GM10248 (cell line): ENCODE measurements at regions not wholly inside any gene's neighbourhood (a gene's known extent, or its start where the extent isn't known, plus 50 kb on each side); places are given as distances from the start of the nearest gene placed in this dataset.
A peak's percentile ranks its signal among the peaks of the same experiment; 100 is the strongest.

ENCODE experiments used
- CTCF ChIA-PET: fragments of 300-600 bp; sonication (Branson Sonifier 250); formaldehyde crosslinking; extraction: SDS; loops from one replicate; lab custom pipeline; 2021; ENCODE audit warnings: antibody characterized with exemption; lab: Yijun Ruan, JAX
- POLR2A ChIA-PET: fragments of 350-650 bp; sonication (Branson Sonifier 250); formaldehyde crosslinking; extraction: SDS; loops from one replicate; lab custom pipeline; 2020; ENCODE audit warnings: antibody characterized with exemption; lab: Yijun Ruan, JAX
- DNase-seq: peaks from one replicate; pipeline ENCODE4 v3.0.0; 2012; ENCODE audit errors: extremely low spot score
- TF ChIP-seq, protein P1 (sequence below): IDR thresholded peaks from 2 replicates; pipeline ENCODE4 v1.5.1; 2012; ENCODE audit warnings: mild to moderate bottlenecking, low read depth; ENCODE audit errors: extremely low read depth, missing control alignments, control extremely low read depth

DNA sequence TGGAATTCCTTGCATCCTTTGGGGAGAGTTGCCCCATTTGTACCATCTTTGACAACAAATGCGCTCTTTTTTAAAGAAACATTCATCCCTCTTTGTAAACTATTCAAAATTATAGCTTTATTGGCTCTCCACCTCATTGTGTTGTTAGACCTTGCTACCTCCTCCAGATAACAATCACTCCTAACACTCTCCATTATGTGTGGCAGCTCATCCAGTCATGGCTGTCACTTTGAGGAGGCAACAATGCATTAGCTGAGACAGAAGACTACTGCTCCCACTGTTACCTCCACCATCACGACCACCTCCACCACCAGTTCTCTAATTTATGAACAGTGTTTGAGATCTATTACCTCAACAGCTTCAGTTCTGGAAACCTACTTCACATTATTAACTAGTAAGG lies 339.1 kb downstream of the FRK start:
- DNase-seq = no peak
- POLR2A ChIA-PET = no interaction called here
- CTCF ChIA-PET = interaction anchor here (0.9 to 1.0 kb wide), 2 partner anchors 11 to 26 kb away, joined by 3 to 4 read pairs; no protein-coding TSS in a partner anchor
- TF ChIP-seq, protein P1, sequence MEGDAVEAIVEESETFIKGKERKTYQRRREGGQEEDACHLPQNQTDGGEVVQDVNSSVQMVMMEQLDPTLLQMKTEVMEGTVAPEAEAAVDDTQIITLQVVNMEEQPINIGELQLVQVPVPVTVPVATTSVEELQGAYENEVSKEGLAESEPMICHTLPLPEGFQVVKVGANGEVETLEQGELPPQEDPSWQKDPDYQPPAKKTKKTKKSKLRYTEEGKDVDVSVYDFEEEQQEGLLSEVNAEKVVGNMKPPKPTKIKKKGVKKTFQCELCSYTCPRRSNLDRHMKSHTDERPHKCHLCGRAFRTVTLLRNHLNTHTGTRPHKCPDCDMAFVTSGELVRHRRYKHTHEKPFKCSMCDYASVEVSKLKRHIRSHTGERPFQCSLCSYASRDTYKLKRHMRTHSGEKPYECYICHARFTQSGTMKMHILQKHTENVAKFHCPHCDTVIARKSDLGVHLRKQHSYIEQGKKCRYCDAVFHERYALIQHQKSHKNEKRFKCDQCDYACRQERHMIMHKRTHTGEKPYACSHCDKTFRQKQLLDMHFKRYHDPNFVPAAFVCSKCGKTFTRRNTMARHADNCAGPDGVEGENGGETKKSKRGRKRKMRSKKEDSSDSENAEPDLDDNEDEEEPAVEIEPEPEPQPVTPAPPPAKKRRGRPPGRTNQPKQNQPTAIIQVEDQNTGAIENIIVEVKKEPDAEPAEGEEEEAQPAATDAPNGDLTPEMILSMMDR = no peak

DNA sequence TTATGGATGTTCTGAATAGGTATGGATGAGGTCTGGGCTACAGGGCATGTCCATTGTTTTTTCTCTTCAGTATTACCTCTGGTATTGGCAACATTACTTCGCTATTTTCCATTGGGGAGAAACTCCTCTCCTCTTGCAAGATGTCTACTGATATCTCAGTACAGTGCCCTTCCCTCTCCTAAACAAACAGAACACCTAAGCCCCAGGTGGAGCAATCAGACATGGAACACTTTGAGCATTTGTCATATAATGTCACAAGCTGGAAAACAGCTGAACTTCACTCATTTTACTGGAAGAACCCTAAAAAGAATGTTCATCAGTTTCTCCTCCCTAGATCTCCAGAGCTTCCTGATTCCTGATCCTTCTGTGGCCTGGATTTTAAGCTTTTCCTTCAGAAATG lies 339.8 kb downstream of the FRK start:
- DNase-seq = no peak
- TF ChIP-seq, protein P1 = no peak
- ChIA-PET POLR2A (no interaction called here), CTCF (interaction anchor here (1.0 kb wide), 1 partner anchor 26 kb away, joined by 3 read pairs; no protein-coding TSS in a partner anchor)

DNA sequence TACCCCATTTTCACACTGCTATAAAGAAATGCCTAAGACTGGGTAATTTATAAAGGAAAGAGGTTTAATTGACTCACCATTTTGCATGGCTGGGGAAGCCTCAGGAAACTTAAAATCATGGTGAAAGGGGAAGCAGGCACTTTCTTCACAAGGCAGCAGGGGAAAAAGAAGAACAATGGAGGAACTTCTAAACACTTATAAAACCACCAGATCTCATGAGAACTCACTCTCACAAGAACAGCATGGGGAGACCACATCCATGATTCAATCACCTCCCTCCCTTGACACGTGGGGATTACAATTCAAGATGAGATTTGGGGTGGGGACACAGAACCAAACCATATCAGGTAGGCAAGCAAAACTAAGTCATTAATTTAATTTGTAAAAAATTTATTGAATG lies 343.2 kb downstream of the FRK start:
- ChIA-PET CTCF (interaction anchor here (0.9 to 3.0 kb wide), 5 partner anchors 11 to 432 kb away, joined by 3 to 9 read pairs (median 3); no protein-coding TSS in a partner anchor), POLR2A (no interaction called here)
- DNase-seq = no peak
- TF ChIP-seq, protein P1 = no peak

DNA sequence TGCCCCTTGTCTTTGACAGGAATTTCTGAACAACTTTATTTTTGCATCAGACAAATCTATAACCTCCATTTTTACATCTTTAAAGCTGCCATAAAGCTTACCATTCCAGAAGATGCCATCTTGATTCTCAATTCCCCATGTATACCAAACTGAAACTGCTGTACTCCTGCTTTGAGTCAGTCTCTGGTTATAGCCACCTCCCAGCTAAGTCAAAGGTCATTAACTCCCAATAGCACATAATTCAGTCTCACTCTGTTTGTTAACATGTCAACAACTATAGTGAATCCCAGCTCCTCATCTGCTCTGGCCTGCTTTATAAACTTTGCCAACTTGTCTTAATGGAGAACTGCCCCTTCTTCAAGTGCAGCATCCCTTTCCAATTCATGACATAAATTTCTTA lies 343.6 kb downstream of the FRK start:
- peak; percentile 13 for DNase-seq
- ChIA-PET CTCF (interaction anchor here (0.9 to 3.0 kb wide), 3 partner anchors 11 to 432 kb away, joined by 3 to 9 read pairs (median 3); no protein-coding TSS in a partner anchor), POLR2A (no interaction called here)
- TF ChIP-seq, protein P1 = no peak

DNA sequence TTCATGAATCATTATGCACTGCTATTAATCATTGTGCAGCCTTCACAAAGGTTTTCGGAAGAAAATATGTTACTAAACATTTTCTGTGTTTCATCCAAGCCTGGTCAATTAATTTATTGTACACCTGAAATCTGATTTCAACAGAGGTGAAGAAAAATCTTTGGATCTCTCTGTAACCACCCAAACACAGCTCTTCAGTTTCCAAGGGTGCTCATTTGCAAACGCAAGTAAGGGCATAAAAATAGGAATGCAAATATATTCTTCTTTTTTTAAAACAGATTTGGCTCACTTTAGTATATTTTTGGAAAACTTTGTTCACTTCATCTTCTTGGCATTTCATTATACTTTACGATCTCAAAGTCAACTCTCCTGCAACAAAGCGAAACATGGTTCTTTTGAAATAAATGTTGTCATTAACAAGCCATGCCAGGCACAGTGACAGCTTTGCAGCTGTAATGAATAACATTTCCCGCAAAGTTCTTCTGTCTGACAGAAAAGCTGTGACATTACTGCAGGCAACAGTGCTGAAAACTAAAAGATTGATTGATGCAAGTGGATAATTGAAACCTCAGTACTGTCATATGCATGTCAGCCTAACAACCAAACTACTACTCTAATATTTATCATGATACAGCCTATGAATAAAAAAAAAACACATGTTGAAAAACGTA lies 348.3 kb downstream of the FRK start:
- CTCF ChIA-PET = no interaction called here
- TF ChIP-seq, protein P1 = no peak
- DNase-seq = no peak
- POLR2A ChIA-PET = no interaction called here

DNA sequence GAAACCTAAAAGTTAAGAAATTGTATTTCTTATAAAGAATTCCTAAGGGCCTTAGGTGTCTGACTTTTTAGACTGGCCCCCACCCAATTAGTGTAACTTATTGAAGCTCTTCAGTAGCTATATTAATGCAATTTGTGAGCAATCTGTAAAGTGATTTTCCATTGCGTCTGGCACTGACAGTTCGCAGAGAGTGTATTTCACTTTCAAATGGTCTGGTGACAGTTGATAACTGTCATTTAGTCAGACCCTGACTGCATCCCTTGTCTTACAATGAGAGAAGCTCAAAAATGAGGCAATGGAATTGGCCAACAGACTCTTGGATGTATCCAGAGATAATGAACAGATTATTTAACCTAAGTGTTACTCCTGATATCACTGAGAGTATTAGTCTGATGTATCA lies 351.8 kb downstream of the FRK start:
- no peak for DNase-seq
- TF ChIP-seq, protein P1 = no peak
- ChIA-PET POLR2A (no interaction called here), CTCF (no interaction called here)
